NCI-H2029 treated with DMSO at 0.1 percent for 48 hours (cell line): ENCODE measurements at regions not wholly inside any gene's neighbourhood (a gene's known extent, or its start where the extent isn't known, plus 50 kb on each side); places are given as distances from the start of the nearest gene placed in this dataset.
"Not testable (repeated sequence)": the region's sequence is repeated elsewhere in the genome, so short reads cannot be mapped to it uniquely, and the experiment has no call there.

Source experiments
- DNase-seq: peaks from one replicate; lab custom pipeline; 2025; lab: John Stamatoyannopoulos, UW

DNA sequence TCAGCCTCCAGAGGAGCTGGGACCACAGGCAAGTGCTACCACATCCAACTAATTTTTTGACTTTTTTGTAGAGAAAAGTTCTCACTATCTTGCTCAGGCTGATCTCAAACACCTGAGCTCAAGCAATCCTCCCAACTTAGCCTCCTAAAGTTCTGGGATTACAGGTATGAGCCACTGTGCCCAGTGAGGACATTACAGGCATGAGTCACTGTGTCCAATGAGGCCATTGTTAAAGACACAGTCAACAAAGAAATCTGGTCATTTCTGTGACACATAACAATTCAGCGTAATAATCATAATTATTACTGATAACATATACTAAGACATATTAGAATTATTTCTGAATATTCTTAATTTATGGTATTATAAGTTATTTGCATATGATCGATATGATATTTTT lies 463.4 kb upstream of the NDN start:
- DNase-seq, result no peak

DNA sequence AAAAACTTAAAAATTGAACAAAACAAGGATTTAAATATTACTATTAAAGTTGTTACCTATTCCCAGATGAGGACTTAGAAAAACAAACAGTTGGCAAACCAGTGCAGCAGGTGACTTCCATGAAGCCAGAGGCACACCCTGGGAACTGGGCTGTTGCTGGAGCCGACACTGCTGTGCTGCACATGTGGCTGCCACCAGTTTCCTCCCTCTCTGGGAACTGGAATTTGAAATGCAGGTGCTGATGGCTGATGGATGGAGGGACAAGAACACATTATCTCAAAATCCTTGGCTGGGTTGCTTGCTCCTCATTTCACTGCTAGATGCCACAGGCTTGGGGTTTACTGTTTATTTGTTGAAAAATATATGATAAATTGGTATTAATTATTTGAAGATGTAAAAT lies 471.2 kb upstream of the NDN start:
- DNase-seq, result not testable (repeated sequence)

DNA sequence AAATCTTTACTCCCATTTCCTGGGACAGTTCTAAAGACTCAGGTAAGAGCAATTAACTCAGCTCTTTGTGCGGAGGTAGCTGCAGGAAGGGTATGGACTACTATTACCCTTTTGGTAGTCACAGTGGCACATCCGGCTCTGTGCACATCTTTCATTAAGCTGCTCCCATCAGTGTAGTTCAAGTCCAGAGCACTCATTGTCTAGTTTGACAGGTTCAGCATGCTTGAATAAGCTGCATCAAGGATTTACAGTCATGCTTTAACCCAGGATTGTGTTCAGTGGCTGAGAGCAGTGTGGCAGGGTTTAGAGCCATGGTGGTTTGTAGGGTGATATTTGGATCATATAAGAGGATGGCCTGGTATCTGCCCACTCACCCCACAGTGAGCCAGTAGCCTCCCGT lies 478.4 kb upstream of the NDN start:
- DNase-seq, result not testable (repeated sequence)

DNA sequence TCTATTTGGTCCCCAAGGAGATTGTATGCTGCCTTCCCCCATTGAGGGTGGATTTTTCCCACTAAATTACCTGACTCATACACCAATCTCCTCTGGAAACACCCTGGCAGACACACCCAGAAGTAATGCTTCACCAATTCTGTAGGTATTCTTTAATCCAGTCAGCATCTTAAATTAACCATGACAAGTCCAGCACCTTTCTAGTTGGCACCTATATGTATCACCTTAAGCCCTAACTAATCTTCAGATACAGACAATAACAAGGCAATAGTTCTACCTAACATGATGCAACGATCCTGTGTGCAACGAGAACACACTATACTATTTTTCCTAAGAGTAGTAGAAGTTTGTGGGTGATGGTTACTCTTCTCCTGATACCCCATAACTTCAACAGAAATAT lies 473.3 kb upstream of the NPAP1 start:
- not testable (repeated sequence) for DNase-seq

DNA sequence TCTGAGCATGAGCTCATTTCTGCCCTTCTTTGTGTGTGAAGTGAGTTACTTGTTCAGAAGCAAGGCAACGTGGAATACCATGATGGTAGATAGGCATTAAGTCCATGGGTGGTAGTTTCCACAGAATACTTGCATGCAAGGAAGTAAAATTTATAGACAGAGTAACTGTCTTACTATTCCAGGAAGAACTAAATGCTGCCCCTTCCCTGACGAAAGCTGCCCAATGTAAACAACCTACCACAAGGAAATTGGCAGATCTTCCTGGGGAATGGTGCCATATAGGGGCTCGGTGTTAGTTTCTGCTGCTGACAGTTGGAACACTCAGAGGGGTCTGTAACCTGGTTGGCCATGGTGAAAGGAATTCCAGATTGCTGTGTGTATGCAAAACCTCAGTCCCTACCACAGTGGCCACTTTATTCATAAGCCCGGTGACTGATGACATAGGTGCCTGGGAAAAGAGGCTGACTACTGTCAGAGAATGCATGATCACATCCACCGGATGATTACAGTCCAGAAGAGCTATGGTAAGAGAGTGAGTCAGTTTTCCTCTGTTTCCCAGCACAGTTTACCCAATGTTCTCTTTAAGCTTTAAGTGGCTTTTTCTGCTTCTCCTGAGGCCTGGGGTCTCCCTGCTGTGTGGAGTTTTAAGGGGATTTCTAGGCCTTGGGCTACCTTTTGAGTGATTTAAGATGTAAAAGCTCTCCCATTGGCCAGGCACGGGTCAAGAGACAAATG lies 463.7 kb upstream of the NPAP1 start:
- not testable (repeated sequence) for DNase-seq

DNA sequence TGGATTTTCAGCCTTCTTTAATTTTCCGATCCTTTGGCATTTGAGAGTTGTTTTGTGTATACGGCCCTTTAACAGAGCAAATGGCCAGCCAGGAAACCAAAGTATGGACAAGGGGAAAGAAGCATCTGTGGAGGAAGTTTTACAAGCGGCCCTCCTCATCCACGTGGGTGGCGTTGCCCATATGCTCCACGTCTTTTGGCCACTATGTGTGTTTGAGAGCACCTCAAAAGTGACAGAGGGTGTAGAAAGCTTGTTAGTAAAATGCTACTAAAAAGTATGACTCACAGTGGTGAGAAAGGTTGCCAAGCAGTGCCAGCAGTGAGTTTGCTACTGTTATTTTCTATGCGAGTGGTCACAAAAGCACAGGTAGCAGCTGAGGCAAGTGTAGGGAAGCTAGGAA lies 451.8 kb upstream of the NPAP1 start:
- no peak for DNase-seq

DNA sequence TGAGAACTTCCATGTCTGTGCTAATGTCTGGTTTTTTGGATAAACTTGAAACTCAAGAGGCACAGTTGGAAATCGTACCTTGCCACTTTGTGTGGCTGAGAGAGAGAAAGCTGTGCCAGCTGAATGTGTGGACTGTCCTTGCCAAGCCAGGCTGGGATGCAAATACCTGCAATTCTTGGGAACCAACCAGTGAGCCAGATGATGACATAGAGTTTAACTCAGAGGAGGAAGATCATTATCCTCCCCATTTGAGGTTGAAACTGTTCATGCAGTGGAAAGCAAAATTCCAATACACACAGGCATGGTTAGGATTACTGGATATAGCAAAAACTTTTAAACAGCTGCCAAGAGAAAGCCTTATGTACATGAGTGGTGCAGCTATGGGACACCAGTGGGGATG lies 451.4 kb upstream of the NPAP1 start:
- no peak for DNase-seq

DNA sequence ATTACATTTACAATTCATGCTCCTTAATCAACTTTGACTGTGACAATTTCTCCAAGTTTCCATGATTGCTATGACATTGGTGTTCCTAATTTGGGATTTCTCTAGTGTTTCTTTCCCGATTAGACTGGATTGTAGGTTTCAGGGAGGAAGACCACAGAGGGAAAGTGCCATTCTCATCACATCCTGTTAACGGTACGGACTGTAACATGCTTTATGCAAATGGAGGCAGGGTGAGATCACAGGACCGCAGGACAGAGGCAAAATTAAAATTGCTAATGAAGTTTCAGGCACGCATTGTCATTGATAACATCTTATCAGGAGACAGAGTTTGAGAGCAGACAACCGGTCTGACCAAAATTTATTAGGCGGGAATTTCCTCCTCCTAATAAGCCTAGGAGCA lies 446.7 kb upstream of the NPAP1 start:
- DNase-seq, result not testable (repeated sequence)

DNA sequence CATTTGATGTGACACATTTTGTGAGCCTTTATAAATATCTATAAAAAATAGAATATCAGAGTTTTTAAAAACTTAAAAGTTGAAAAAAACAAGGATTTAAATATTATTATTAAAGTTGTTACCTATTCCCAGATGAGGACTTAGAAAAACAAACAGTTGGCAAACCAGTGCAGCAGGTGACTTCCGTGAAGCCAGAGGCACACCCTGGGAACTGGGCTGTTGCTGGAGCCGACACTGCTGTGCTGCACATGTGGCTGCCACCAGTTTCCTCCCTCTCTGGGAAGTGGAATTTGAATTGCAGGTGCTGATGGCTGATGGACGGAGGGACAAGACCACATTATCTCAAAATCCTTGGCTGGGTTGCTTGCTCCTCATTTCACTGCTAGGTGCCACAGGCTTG lies 442.4 kb upstream of the NPAP1 start:
- DNase-seq, result not testable (repeated sequence)

DNA sequence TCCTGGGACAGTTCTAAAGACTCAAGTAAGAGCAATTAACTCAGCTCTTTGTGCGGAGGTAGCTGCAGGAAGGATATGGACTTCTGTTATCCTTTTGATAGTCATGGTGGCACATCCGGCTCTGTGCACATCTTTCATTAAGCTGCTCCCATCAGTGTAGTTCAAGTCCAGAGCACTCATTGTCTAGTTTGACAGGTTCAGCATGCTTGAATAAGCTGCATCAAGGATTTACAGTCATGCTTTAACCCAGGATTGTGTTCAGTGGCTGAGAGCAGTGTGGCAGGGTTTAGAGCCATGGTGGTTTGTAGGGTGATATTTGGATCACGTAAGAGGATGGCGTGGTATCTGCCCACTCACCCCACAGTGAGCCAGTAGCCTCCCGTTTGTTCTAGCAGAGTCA lies 435.0 kb upstream of the NPAP1 start:
- not testable (repeated sequence) for DNase-seq

DNA sequence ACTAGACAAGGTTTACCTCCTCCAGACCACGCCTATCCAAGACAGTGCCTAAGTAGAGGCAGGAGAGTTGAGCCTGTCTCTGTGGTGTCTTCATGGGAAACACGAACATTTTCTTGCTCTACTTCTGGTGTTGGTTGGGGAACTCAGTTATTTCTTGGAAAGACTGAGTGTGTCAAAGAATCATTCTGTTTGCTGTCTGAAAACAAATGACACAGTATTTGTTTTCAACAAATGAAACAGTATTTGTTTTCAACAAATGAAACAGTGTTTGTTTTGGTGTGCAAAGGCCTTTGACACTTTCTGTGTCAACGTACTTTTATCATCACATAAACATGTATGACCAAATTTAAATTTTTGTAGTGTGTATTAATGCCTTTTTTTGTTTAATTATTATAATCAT lies 416.5 kb upstream of the NPAP1 start:
- not testable (repeated sequence) for DNase-seq

DNA sequence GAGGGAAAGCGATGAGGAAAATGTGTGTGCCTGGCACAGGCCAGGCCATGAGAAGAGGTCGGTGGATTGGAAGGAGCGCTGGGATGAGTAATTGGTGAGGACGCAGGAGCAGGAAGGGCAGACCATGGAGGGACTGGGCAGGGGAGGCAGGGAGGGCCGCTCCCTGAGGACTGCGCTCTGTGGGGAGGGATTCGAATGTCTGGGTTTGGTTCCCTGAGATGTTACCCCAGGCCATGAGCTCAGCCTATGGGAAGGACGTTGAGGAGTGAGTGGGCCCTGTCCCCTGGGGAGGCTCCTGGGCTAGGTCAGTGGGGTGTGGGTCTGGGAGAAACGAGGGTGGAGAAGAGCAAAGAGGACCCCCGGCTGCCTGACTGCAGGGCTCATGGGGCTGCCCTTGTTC lies 415.2 kb upstream of the NPAP1 start:
- not testable (repeated sequence) for DNase-seq

DNA sequence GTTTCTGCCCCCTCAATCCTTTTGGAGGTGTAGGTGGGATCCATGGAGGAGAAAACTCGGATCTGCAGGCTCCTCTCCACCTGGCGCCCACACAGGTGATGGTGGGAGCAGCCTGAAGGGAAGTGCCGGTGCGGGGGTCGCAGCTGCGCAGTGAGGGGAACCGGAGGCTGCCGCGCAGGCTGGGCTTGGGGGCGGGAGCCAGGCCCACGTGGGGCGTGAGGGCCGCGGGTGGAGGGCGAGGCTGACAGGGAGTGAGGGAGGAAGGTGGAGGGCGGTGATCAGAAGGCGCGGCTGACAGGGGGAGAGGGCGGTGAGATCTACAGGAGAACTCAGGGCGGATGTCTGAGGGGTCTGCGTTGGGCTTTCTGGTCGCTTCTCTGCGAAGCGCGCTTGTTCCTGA lies 414.7 kb upstream of the NPAP1 start:
- DNase-seq, result not testable (repeated sequence)

DNA sequence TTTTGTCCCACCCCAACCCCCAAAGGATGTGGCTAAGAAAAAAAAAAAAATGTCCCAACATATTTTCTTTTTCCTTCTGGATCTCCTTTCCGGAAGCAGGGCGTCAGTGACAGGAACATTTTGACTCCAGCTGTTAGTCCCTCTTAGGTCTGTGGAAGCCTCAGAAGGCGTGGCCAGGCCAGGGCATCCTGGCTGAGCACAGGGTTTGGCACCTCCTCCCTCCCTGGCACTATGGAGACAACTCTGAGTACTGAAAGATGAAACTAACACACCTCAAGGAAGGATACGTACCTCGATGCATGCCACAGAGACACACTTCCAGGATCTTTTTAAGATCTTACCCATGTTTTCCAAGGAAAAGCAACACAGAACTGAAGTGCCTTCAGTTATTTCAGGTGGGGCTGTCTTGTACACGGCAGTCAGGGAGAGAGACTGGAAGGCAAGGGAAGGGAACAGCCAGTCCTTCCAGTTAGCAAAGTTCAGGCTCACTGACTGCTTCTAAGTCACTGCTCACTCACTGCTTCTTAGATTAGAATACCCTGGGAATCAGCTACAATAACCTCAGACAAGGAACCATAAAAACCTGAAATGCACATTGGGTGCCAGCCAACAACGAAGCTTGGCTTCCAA lies 406.9 kb upstream of the NPAP1 start:
- not testable (repeated sequence) for DNase-seq

DNA sequence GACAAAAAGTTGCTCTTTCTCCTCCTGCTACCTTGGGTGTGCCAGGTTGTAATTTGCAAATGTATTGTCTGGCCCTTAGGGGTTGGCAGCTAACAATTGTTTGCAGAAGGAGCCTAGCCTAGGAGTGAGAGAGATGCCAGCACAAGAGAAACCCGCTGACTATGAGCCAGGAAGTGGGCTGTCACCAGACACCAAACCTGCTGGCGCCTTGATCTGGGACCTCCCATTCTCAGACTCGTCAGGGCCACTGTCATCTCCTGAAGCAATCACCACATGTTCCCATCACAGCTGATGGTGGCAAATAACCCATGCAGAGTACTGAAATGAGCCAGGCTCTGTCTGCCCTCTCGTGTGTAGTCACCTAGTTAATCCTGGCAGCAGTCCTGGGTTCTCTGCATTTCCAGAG lies 406.4 kb upstream of the NPAP1 start:
- DNase-seq, result peak; percentile 36

DNA sequence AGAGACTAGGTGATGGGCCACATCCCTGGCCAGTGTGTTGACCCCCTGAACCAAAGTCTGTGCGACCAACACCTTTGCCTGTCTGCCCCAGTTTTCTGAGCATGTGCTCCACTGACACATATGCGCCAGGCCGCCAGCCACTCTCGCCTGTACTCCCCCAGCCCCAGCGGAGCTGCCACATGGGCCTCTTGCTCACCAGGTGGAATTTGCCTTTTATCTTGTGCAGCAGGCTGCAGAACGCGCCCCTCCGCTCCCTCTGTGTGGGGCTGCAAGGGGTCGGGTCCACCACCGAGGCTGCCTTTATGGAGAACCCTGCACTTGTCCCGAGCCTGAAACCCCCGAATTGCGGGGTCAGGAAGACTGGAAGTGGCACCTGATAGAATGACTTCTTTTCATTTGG lies 405.7 kb upstream of the NPAP1 start:
- no peak for DNase-seq

DNA sequence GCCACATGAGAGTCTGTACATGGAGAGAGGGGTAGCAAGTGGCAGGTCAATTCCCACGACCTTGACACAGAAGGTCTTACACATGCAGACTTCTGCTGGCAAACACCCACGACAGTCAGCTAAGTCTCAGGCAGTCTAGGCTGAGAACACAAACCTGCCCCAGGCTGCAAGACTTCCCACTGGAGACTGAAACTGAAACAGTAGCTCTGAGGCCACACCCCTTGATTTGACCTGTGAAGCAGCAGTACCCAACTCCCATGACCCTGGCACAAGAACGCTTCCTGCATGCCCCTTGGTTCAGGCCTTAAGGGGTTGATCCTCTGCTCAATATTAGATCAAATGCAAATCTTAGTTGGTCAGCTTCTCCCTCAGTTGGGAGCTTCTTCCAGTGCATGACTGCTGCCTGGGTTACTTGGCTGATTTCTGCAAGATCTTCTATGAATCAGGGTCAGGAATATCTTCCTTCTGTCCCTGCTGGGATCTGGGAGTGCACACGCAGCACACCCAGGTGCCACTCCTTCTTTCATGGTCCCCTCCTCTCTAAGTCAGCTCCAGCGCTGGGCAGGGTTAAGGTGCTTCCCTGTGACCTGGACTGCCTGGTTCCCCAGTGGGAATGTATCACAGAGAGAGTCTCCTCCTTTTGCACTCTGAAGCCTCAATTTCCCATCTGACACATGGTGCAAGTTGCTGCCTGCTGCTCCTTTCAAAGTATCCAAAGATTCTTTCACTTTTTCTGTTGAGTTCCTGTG lies 403.9 kb upstream of the NPAP1 start:
- DNase-seq, result not testable (repeated sequence)

DNA sequence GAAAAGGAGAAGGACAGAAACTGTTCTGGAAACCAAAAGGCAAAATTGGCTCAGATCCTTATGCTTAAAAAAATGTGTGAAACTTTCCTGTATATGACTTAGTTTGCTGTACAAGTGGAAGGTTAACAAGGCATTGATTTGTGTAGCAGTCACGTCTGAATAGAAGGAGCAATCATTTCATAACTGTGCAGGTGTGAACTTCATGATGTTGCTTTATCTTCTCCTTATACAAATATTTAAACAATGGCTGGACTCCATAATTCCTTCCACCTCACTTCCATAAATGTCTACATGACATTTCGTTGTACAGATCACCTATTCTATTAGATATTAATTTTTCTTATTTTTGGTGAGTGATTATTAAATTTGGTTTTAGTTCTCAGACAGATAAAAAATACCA lies 382.7 kb upstream of the NPAP1 start:
- no peak for DNase-seq

DNA sequence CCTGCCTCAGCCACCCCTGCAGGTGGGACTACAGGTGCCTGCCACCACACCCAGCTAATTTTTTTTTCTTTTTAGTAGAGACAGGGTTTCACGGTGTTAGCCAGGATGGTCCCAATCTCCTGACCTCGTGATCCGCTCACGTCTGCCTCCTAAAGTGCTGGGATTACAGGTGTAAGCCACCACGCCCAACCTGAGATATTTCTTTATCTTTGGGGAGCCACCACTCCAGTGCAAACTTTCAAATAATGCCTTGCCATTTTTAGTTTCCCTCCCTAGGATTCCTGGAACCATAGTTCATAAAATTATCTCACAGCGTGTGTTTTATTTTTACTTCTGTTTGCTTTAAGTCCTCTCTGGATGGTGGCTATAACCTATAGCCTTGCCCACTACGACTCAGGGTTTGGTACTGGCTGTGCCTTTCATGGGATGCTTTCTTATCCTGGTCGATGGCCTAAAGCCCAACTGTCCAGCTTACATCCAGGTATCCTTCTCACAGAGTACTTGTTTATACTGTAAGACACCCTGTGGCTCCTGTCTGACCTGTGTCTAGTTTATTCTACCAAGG lies 374.7 kb upstream of the NPAP1 start:
- not testable (repeated sequence) for DNase-seq

DNA sequence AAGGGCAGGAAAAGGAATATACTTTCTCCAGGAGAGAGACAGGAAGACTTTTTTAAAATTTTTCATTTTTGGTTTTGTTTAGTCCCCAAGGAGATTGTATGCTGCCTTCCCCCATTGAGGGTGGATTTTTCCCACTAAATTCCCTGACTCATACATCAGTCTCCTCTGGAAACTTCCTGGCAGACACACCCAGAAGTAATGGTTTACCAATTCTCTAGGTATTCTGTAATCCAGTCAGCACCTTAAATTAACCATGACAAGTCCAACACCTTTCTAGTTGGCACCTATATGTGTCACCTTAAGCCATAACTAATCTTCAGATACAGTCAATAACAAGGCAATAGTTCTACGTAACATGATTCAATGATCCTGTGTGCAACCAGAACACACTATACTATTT lies 373.6 kb upstream of the NPAP1 start:
- DNase-seq, result not testable (repeated sequence)

DNA sequence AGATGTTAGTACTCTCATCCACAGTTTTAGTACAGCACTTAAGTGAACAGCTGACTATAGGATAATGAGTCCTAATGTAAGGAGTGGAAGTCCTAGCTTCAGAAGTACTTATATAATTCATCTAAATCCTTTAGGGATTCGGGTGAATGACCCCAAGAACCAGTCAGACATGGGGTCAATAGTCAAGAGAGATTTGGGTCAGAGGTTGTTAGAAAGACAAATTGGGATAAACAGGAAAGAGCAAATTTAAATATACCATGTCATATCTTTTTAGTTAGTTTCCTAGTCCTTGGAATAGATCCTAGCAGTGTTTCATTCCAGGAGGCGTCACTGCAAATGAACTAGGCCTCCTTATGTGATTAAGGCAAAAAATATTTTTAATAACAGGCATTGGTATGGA lies 370.8 kb upstream of the NPAP1 start:
- DNase-seq, result not testable (repeated sequence)

DNA sequence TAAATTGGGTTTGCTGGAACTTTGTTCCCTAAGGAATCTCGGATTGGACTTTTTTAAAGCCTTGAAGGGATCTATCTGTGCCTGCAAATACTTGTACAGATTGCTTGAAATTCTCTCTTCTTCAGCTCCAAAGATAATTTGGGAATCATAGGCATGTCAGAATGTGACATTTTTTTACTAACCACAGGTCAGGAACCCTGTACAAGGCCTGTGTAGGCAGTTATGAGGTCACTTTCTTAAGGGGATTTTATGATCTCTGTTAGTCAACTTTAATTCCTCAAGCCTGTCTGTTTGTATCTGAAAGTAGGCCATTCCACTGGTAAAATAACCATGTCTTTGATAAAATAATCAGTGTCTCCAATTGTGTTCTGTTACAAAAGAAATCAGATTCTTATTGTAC lies 369.9 kb upstream of the NPAP1 start:
- not testable (repeated sequence) for DNase-seq

DNA sequence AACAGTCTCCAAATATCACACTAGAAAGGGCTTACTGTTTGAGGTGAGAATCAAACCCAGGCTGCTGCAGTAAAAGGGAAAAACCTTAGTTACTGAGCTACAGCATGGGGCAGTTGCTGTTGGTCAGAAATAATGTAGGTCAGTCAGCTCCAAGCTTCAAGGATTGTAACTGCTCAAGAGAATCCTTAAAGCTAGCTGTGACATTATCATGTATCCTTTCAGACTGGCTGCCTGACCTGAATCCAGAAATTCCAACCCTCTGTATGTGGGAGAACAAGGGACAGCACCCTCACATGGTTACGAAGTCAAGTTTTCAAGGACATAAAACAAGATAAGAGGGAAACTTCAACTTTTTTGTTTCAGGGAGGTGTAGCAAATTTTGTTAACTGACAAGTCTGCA lies 365.9 kb upstream of the NPAP1 start:
- not testable (repeated sequence) for DNase-seq
